K562 (cell line): ENCODE measurements at regions not wholly inside any gene's neighbourhood (a gene's known extent, or its start where the extent isn't known, plus 50 kb on each side); places are given as distances from the start of the nearest gene placed in this dataset.

ENCODE experiments used
- BDP1 ChIP-seq: IDR thresholded peaks from 3 replicates; pipeline ENCODE4 v1.6.1; 2011; ENCODE audit not compliant: insufficient read length, insufficient read depth
- BRF1 ChIP-seq: IDR thresholded peaks from 3 replicates; pipeline ENCODE4 v1.6.1; 2011; ENCODE audit warnings: borderline replicate concordance, mild to moderate bottlenecking; ENCODE audit not compliant: insufficient read length; ENCODE audit errors: extremely low read depth
- CBX5 ChIP-seq: IDR thresholded peaks from 2 replicates; pipeline ENCODE4 v1.6.1; 2014; ENCODE audit warnings: low read depth, borderline replicate concordance
- MYBL2 ChIP-seq, 2 experiments: fragments of 450-650 bp in 1 of 2; sonication (generic) in 1 of 2; formaldehyde crosslinking in 1 of 2; IDR thresholded peaks; 2 replicates each; pipeline versions ENCODE4 v1.6.1 to v1.8.1; 2017 to 2022; ENCODE audit warnings: borderline replicate concordance in 1 of 2, inconsistent platforms in 1 of 2, low read depth in 1 of 2, mild to moderate bottlenecking in 1 of 2, missing genetic modification reagents in 1 of 2, moderate library complexity in 1 of 2
- MYNN ChIP-seq, 2 experiments: sonication (generic); formaldehyde crosslinking in 1 of 2; IDR thresholded peaks; 2 replicates each; pipeline versions ENCODE4 v1.5.0 to v1.6.1; 2016 to 2020; ENCODE audit warnings: antibody characterized with exemption in 1 of 2, missing genetic modification reagents in 1 of 2
- NFE2L1 ChIP-seq: fragments of 450-650 bp; IDR thresholded peaks from 2 replicates; pipeline ENCODE4 v1.6.1; 2016; ENCODE audit warnings: missing genetic modification characterization, low read depth, mild to moderate bottlenecking, missing compliant biosample characterization, moderate library complexity, borderline replicate concordance
- NFIX ChIP-seq: fragments of 250-450 bp; sonication (Bioruptor Pico); IDR thresholded peaks from 2 replicates; pipeline ENCODE4 v1.4.0; 2020; ENCODE audit warnings: low read depth, mild to moderate bottlenecking, moderate library complexity
- NR2F6 ChIP-seq: fragments of 450-650 bp; formaldehyde crosslinking; IDR thresholded peaks from 2 replicates; pipeline ENCODE4 v1.4.0; 2020; ENCODE audit warnings: mild to moderate bottlenecking
- RB1 ChIP-seq: fragments of 450-650 bp; IDR thresholded peaks from 2 replicates; pipeline ENCODE4 v1.6.1; 2017; ENCODE audit warnings: low read depth, mild to moderate bottlenecking
- SNIP1 ChIP-seq: fragments of 450-650 bp; IDR thresholded peaks from 2 replicates; pipeline ENCODE4 v1.7.1; 2017; ENCODE audit warnings: low read depth, mild to moderate bottlenecking
- STAG1 ChIP-seq: sonication (generic); formaldehyde crosslinking; IDR thresholded peaks from 2 replicates; pipeline ENCODE4 v1.5.0; 2020; ENCODE audit warnings: missing genetic modification reagents, borderline replicate concordance
- TCF3 ChIP-seq: sonication (generic); formaldehyde crosslinking; IDR thresholded peaks from 2 replicates; pipeline ENCODE4 v1.4.0; 2020; ENCODE audit warnings: mild to moderate bottlenecking, missing genetic modification reagents
- U2AF2 ChIP-seq: fragments of 200-400 bp; formaldehyde crosslinking; optimal IDR thresholded peaks from 2 replicates; pipeline ENCODE3; 2017; ENCODE audit warnings: low read depth, mild to moderate bottlenecking, low read length
- YBX1 ChIP-seq: fragments of 450-650 bp; IDR thresholded peaks from 2 replicates; pipeline ENCODE4 v1.7.1; 2016; ENCODE audit warnings: mild to moderate bottlenecking
- ZNF212 ChIP-seq: fragments of 450-650 bp; formaldehyde crosslinking; IDR thresholded peaks from 2 replicates; pipeline ENCODE4 v1.4.0; 2020; ENCODE audit warnings: mild to moderate bottlenecking
- ZNF253 ChIP-seq: fragments of 250-450 bp; sonication (Bioruptor Pico); conservative IDR thresholded peaks from 2 replicates; pipeline ENCODE4 v1.6.1; 2021; ENCODE audit warnings: mild to moderate bottlenecking
- ZNF431 ChIP-seq: sonication (generic); formaldehyde crosslinking; IDR thresholded peaks from 2 replicates; pipeline ENCODE4 v1.8.0; 2022; ENCODE audit warnings: mild to moderate bottlenecking, missing genetic modification reagents
- ZNF717 ChIP-seq: fragments of 250-450 bp; sonication (Bioruptor Pico); IDR thresholded peaks from 2 replicates; pipeline ENCODE4 v1.5.0; 2021
- TF ChIP-seq, protein P1 (sequence below): fragments of 450-650 bp; IDR thresholded peaks from 2 replicates; pipeline ENCODE4 v1.6.1; 2016; ENCODE audit warnings: borderline replicate concordance
- TF ChIP-seq, protein P2 (sequence below): fragments of 250-450 bp; sonication (Bioruptor Pico); IDR thresholded peaks from 2 replicates; pipeline ENCODE4 v1.8.0; 2022; ENCODE audit warnings: moderate library complexity, mild to moderate bottlenecking, inconsistent platforms
- TF ChIP-seq, protein P3 (sequence below): fragments of 450-650 bp; IDR thresholded peaks from 2 replicates; pipeline ENCODE4 v1.7.1; 2018; ENCODE audit warnings: mild to moderate bottlenecking, low read depth; ENCODE audit not compliant: partially characterized antibody

DNA sequence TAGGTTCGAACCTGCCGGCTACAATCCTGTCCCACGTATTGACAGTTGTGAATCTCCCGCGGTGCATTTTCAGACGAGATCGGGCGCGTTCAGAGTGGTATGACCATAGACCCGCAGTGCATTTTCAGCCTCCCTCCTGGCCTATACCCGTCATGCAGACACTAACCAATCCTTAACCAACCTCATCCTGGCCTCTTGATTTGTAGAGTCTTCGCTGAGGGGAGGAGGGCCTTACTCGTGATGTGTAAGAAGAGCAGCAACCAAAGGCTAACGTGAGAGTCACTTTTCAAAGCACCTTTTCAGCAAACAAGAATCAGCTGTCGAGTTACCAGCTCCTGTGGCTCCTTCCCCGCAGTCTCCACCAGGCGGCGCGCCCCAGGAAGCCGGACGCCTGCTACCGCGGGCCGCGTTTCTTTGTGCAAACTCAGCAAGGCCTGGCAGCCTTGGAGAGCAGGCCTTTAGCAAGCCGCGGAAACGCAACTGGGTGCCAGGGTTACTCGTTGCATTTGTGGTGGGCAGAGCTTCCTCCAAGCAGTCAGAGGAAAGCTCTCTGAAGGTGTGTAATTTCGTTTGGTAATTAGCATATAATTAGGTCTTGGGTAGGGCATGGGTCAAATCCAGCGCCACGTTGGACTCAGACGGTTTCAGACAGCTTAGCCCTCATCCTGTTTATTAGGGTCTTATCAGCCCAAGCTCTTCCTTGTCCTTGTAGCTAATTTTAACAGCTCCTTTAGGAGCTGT is 139.8 kb downstream of the OR2B2 start (continued):
- TF ChIP-seq, protein P1, sequence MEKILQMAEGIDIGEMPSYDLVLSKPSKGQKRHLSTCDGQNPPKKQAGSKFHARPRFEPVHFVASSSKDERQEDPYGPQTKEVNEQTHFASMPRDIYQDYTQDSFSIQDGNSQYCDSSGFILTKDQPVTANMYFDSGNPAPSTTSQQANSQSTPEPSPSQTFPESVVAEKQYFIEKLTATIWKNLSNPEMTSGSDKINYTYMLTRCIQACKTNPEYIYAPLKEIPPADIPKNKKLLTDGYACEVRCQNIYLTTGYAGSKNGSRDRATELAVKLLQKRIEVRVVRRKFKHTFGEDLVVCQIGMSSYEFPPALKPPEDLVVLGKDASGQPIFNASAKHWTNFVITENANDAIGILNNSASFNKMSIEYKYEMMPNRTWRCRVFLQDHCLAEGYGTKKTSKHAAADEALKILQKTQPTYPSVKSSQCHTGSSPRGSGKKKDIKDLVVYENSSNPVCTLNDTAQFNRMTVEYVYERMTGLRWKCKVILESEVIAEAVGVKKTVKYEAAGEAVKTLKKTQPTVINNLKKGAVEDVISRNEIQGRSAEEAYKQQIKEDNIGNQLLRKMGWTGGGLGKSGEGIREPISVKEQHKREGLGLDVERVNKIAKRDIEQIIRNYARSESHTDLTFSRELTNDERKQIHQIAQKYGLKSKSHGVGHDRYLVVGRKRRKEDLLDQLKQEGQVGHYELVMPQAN = no peak
- peak; percentile 62; the same call in 1 of the 2 replicates for TF ChIP-seq STAG1 (CRISPR knock-in tag)
- TF ChIP-seq SNIP1 = no peak
- no peak; the same call in 1 of the 2 replicates for TF ChIP-seq CBX5
- TF ChIP-seq TCF3 = peak; percentile 57
- TF ChIP-seq, protein P2, sequence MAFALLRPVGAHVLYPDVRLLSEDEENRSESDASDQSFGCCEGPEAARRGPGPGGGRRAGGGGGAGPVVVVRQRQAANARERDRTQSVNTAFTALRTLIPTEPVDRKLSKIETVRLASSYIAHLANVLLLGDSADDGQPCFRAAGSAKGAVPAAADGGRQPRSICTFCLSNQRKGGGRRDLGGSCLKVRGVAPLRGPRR = peak; percentile 60; the same call in 1 of the 2 replicates
- TF ChIP-seq ZNF717 (CRISPR knock-in tag) = no peak
- no peak for TF ChIP-seq ZNF212 (CRISPR knock-in tag)
- TF ChIP-seq U2AF2 = no peak
- TF ChIP-seq ZNF431 (CRISPR knock-in tag) = peak; percentile 66
- TF ChIP-seq NFE2L1 = no peak
- TF ChIP-seq MYNN (IDR thresholded peaks at IDR 0.05) = peak; percentile 90
- no peak for TF ChIP-seq MYNN (CRISPR knock-in tag; IDR thresholded peaks at IDR 0.05)
- TF ChIP-seq ZNF253 (CRISPR knock-in tag) = no peak
- TF ChIP-seq NR2F6 (CRISPR knock-in tag) = no peak
- TF ChIP-seq MYBL2 (IDR thresholded peaks at IDR 0.05; ENCODE audit: low read depth) = no peak
- no peak for TF ChIP-seq MYBL2 (CRISPR knock-in tag; IDR thresholded peaks at IDR 0.05; ENCODE audit: borderline replicate concordance)
- TF ChIP-seq, protein P3, sequence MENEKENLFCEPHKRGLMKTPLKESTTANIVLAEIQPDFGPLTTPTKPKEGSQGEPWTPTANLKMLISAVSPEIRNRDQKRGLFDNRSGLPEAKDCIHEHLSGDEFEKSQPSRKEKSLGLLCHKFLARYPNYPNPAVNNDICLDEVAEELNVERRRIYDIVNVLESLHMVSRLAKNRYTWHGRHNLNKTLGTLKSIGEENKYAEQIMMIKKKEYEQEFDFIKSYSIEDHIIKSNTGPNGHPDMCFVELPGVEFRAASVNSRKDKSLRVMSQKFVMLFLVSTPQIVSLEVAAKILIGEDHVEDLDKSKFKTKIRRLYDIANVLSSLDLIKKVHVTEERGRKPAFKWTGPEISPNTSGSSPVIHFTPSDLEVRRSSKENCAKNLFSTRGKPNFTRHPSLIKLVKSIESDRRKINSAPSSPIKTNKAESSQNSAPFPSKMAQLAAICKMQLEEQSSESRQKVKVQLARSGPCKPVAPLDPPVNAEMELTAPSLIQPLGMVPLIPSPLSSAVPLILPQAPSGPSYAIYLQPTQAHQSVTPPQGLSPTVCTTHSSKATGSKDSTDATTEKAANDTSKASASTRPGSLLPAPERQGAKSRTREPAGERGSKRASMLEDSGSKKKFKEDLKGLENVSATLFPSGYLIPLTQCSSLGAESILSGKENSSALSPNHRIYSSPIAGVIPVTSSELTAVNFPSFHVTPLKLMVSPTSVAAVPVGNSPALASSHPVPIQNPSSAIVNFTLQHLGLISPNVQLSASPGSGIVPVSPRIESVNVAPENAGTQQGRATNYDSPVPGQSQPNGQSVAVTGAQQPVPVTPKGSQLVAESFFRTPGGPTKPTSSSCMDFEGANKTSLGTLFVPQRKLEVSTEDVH = no peak
- peak; percentile 81 for TF ChIP-seq RB1
- TF ChIP-seq YBX1 = no peak
- TF ChIP-seq BDP1 = no peak
- no peak for TF ChIP-seq BRF1
- TF ChIP-seq NFIX (CRISPR knock-in tag) = no peak
